HCT116 (cell line): ENCODE measurements at regions not wholly inside any gene's neighbourhood (a gene's known extent, or its start where the extent isn't known, plus 50 kb on each side); places are given as distances from the start of the nearest gene placed in this dataset.
"Not testable (repeated sequence)": the region's sequence is repeated elsewhere in the genome, so short reads cannot be mapped to it uniquely, and the experiment has no call there.

Experiments
- ATAC-seq: fragments of 200-7000 bp; cut with Tn5 transposase; 2 replicates; pipeline ENCODE4 v1.9.1; 2020; ENCODE audit warnings: mild to moderate bottlenecking, moderate library complexity
- BruUV-seq: library from RNA; stranded (reverse); fragments of 400-500 nt; replicated peaks from 2 replicates; lab custom pipeline; 2021; lab: Mats Ljungman, UMichigan
- CTCF ChIA-PET: fragments of 300-600 bp; sonication (Branson Sonifier 250); formaldehyde crosslinking; loops from one replicate; lab custom pipeline; 2021; ENCODE audit warnings: antibody characterized with exemption; lab: Charles Lee
- POLR2A ChIA-PET: fragments of 300-600, 350-600 bp; sonication (Branson Sonifier 250); formaldehyde crosslinking; loops from one replicate; lab custom pipeline; 2021; ENCODE audit warnings: antibody characterized with exemption; lab: Charles Lee
- RAD21 ChIA-PET, 2 experiments: fragments of 300-600 bp; sonication (Branson Sonifier 250); formaldehyde crosslinking; loops; one replicate each; lab custom pipeline; 2023; ENCODE audit warnings: low total read pairs in 2 of 2; ENCODE audit not compliant: uncharacterized antibody in 2 of 2, unreplicated experiment in 2 of 2, low non-redundant PET in 1 of 2; lab: Charles Lee
- DNase-seq: peaks from one replicate; pipeline ENCODE4 v3.0.0-alpha.2; 2010; ENCODE audit warnings: low read depth, low spot score
- H2AFZ ChIP-seq: fragments of 200-600 bp; shearing (Covaris generic), sonication (generic); 2 replicates; pipeline ENCODE4 v1.6.1; 2017; ENCODE audit warnings: low read depth, mixed run types, mixed read lengths, antibody characterized with exemption, low read length; ENCODE audit not compliant: poor library complexity, severe bottlenecking
- H3K27ac ChIP-seq: 2 replicates; pipeline ENCODE4 v1.5.1; 2012; ENCODE audit warnings: low read depth, low read length
- H3K27me3 ChIP-seq: fragments of 200-600 bp; sonication (generic); 2 replicates; pipeline ENCODE4 v1.6.1; 2016; ENCODE audit warnings: mixed run types, low read length, mixed read lengths; ENCODE audit not compliant: insufficient read depth
- H3K36me3 ChIP-seq, 2 experiments: fragments of 200-500 bp in 1 of 2; fragments of 200-600 bp in 1 of 2; sonication (Bioruptor generic) in 1 of 2; sonication (generic) in 1 of 2; 2 replicates each; pipeline versions ENCODE4 v1.5.1 to v1.6.1; 2014 to 2016; ENCODE audit warnings: low read length in 2 of 2, inconsistent platforms in 1 of 2, mixed read lengths in 1 of 2, mixed run types in 1 of 2; ENCODE audit not compliant: insufficient read depth in 2 of 2, control insufficient read depth in 1 of 2
- H3K4me1 ChIP-seq, 2 experiments: fragments of 200-600 bp in 1 of 2; sonication (generic) in 1 of 2; 2 replicates each; pipeline versions ENCODE4 v1.5.1 to v1.6.1; 2012 to 2017; ENCODE audit warnings: low read length in 2 of 2, inconsistent platforms in 1 of 2, mild to moderate bottlenecking in 1 of 2, mixed read lengths in 1 of 2, mixed run types in 1 of 2, moderate library complexity in 1 of 2; ENCODE audit not compliant: insufficient read depth in 2 of 2, control insufficient read depth in 1 of 2
- H3K4me2 ChIP-seq: fragments of 200-600 bp; sonication (generic); 2 replicates; pipeline ENCODE4 v1.6.1; 2017; ENCODE audit warnings: mixed run types, low read length, mixed read lengths
- H3K4me3 ChIP-seq, 2 experiments: fragments of 200-600 bp in 1 of 2; sonication (generic) in 1 of 2; replicated peaks in 1 of 2; 2 replicates each; pipeline ENCODE4 v1.5.1; 2011 to 2016; ENCODE audit warnings: low read length in 2 of 2, control low read depth in 1 of 2, low read depth in 1 of 2, mild to moderate bottlenecking in 1 of 2, mixed read lengths in 1 of 2, mixed run types in 1 of 2
- H3K79me2 ChIP-seq: fragments of 200-600 bp; sonication (generic); 2 replicates; pipeline ENCODE4 v1.6.1; 2017; ENCODE audit warnings: mild to moderate bottlenecking, mixed run types, low read length, moderate library complexity, mixed read lengths; ENCODE audit not compliant: insufficient read depth
- H3K9ac ChIP-seq: fragments of 200-600 bp; sonication (generic); 2 replicates; pipeline ENCODE4 v1.6.1; 2016; ENCODE audit warnings: low read length, mixed read lengths
- H3K9me2 ChIP-seq: fragments of 200-600 bp; sonication (generic), shearing (Covaris generic); 2 replicates; pipeline ENCODE4 v1.6.1; 2017; ENCODE audit warnings: mixed run types, mild to moderate bottlenecking, moderate library complexity; ENCODE audit not compliant: insufficient read depth
- H3K9me3 ChIP-seq, 2 experiments: fragments of 200-500 bp in 1 of 2; fragments of 200-600 bp in 1 of 2; sonication (Bioruptor generic) in 1 of 2; sonication (generic) in 1 of 2; 2 replicates each; pipeline ENCODE4 v1.6.1; 2014 to 2017; ENCODE audit warnings: low read length in 2 of 2, mixed read lengths in 2 of 2, inconsistent platforms in 1 of 2, low read depth in 1 of 2, mild to moderate bottlenecking in 1 of 2, mixed run types in 1 of 2, moderate library complexity in 1 of 2; ENCODE audit not compliant: control insufficient read depth in 1 of 2, insufficient read depth in 1 of 2
- H4K20me1 ChIP-seq: fragments of 200-600 bp; sonication (generic), shearing (Covaris generic); 2 replicates; pipeline ENCODE4 v1.6.1; 2017; ENCODE audit warnings: mixed run types, mild to moderate bottlenecking, moderate library complexity; ENCODE audit not compliant: insufficient read depth
- EGR1 ChIP-seq: IDR thresholded peaks from 2 replicates; pipeline ENCODE4 v1.6.1; 2012; ENCODE audit warnings: low read depth
- ELF1 ChIP-seq: IDR thresholded peaks from 2 replicates; pipeline ENCODE4 v1.6.1; 2012; ENCODE audit warnings: low read depth, borderline replicate concordance
- FOSL1 ChIP-seq: IDR thresholded peaks from 2 replicates; pipeline ENCODE4 v1.6.1; 2012; ENCODE audit warnings: low read depth
- JUND ChIP-seq: IDR thresholded peaks from 2 replicates; pipeline ENCODE4 v1.6.1; 2012
- POLR2A ChIP-seq: IDR thresholded peaks from 2 replicates; pipeline ENCODE4 v1.7.0; 2011; ENCODE audit warnings: borderline replicate concordance; ENCODE audit not compliant: insufficient read depth, insufficient read length; ENCODE audit errors: extremely low read depth
- SP1 ChIP-seq: IDR thresholded peaks from 2 replicates; pipeline ENCODE4 v1.6.1; 2012; ENCODE audit warnings: low read depth
- intact Hi-C: fragments of 100-400 bp; cut with micrococcal nuclease; formaldehyde crosslinking; loops from 2 replicates; pipeline ENCODE4 v1.10.0; 2022
- TF ChIP-seq, protein P1 (sequence below): IDR thresholded peaks from 2 replicates; pipeline ENCODE4 v1.6.1; 2011; ENCODE audit warnings: mild to moderate bottlenecking, low read length, moderate library complexity; ENCODE audit not compliant: insufficient replicate concordance; ENCODE audit errors: extremely low read depth
- TF ChIP-seq, protein P2 (sequence below): IDR thresholded peaks from 2 replicates; pipeline ENCODE4 v1.6.1; 2012

DNA sequence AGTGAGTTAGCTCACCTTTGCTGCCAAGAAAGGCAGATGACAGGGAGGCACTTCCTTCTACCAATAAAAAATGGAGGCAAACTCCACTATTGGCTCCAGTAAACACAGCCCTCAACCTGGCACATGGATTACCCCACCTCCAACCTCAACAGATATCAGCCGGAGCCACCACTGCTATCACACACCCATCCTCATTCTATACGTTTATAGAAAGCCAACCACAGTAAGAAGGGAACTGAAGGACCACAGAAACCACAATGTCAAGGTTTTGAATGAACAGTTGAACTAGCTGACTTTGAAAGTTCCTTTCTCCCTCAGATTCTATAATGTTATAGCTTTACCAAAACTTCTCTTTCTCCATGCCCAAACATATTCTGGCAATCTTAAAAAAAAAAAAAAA, 526.2 kb downstream of the UQCRFS1 start:
- no peak overlapping the region for H2AFZ ChIP-seq
- TF ChIP-seq, protein P1, sequence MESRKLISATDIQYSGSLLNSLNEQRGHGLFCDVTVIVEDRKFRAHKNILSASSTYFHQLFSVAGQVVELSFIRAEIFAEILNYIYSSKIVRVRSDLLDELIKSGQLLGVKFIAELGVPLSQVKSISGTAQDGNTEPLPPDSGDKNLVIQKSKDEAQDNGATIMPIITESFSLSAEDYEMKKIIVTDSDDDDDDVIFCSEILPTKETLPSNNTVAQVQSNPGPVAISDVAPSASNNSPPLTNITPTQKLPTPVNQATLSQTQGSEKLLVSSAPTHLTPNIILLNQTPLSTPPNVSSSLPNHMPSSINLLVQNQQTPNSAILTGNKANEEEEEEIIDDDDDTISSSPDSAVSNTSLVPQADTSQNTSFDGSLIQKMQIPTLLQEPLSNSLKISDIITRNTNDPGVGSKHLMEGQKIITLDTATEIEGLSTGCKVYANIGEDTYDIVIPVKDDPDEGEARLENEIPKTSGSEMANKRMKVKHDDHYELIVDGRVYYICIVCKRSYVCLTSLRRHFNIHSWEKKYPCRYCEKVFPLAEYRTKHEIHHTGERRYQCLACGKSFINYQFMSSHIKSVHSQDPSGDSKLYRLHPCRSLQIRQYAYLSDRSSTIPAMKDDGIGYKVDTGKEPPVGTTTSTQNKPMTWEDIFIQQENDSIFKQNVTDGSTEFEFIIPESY: no peak
- no peak for TF ChIP-seq FOSL1
- TF ChIP-seq, protein P2, sequence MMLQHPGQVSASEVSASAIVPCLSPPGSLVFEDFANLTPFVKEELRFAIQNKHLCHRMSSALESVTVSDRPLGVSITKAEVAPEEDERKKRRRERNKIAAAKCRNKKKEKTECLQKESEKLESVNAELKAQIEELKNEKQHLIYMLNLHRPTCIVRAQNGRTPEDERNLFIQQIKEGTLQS: no peak
- TF ChIP-seq, all 23 proteins: peak for 0
- peaks cover 0 to 9% of the 10 kb centered on the region in 2 experiments; a peak in 2 of 4 replicates for H3K9me3 ChIP-seq
- no peaks in the 10 kb centered on the region for H4K20me1 ChIP-seq
- no peak overlapping the region for H3K4me3 ChIP-seq
- intact Hi-C loops: no loop called here
- no peak overlapping the region for H3K9ac ChIP-seq
- ChIA-PET POLR2A (no interaction called here), RAD21 (no interaction called here), CTCF (no interaction called here)
- DNase-seq (no peak), ATAC-seq (no peak)
- no peaks in the 10 kb centered on the region for H3K27me3 ChIP-seq
- no peaks in the 10 kb centered on the region for H3K36me3 ChIP-seq
- H3K4me1 ChIP-seq: no peaks in the 10 kb centered on the region
- no peak overlapping the region for H3K27ac ChIP-seq
- H3K4me2 ChIP-seq: no peak overlapping the region
- no TSS peak for BruUV-seq
- H3K79me2 ChIP-seq: no peaks in the 10 kb centered on the region
- H3K9me2 ChIP-seq: no peaks in the 10 kb centered on the region

DNA sequence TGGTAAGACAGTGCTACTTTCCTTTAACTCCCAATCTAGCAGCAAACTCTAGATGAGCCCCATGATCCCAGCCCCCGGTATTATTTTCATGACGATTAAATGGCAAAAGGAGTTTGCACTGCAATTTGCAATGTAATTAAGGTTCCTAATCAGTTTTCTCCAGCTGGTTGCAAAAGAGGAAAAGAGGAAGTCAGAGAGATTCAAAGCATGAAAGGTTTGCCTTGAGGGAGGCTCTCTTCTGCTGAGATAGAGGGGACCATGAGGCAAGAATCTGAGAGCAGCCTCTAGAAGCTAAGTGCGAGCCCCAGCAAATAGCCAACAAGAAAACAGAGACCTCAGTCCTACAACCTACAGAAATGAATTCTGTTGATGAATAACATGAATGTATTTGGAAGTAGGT, 527.1 kb downstream of the UQCRFS1 start:
- Histone ChIP-seq H3K9ac (no peak overlapping the region), H3K27ac (no peak overlapping the region), H2AFZ (no peak overlapping the region), H3K4me1 (no peaks in the 10 kb centered on the region), H3K4me2 (no peak overlapping the region), H3K36me3 (no peaks in the 10 kb centered on the region), H3K27me3 (no peaks in the 10 kb centered on the region), H3K4me3 (no peak overlapping the region), H3K9me3 (peaks cover 0 to 9% of the 10 kb centered on the region in 2 experiments; a peak in 2 of 4 replicates), H3K9me2 (no peaks in the 10 kb centered on the region), H4K20me1 (no peaks in the 10 kb centered on the region), H3K79me2 (no peaks in the 10 kb centered on the region)
- ChIA-PET POLR2A (no interaction called here), RAD21 (no interaction called here), CTCF (no interaction called here)
- TF ChIP-seq JUND (no peak), SP1 (no peak), ELF1 (no peak), POLR2A (no peak), EGR1 (no peak)
- intact Hi-C loops: no loop called here
- no peak for ATAC-seq
- DNase-seq: no peak
- BruUV-seq: no TSS peak

DNA sequence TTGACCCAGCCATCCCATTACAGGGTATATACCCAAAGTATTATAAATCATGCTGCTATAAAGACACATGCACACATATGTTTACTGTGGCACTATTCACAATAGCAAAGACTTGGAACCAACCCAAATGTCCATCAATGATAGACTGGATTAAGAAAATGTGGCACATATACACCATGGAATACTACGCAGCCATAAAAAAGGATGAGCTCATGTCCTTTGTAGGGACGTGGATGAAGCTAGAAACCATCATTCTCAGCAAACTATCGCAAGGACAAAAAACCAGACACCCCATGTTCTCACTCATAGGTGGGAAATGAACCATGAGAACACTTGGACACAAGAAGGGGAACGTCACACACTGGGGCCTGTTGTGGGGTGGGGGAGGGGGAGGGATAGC, 527.9 kb downstream of the UQCRFS1 start:
- DNase-seq, H3K36me3 ChIP-seq, H3K27me3 ChIP-seq, H3K9me3 ChIP-seq, H3K4me2 ChIP-seq, CTCF ChIA-PET, H3K9ac ChIP-seq, H3K27ac ChIP-seq, H3K9me2 ChIP-seq, ATAC-seq, H3K4me3 ChIP-seq, RAD21 ChIA-PET, H2AFZ ChIP-seq, H4K20me1 ChIP-seq, intact Hi-C loops, POLR2A ChIA-PET, BruUV-seq, H3K4me1 ChIP-seq, H3K79me2 ChIP-seq: not testable (repeated sequence)
